Osteoblast (primary cell): ENCODE measurements at regions not wholly inside any gene's neighbourhood (a gene's known extent, or its start where the extent isn't known, plus 50 kb on each side); places are given as distances from the start of the nearest gene placed in this dataset.
A peak's percentile ranks its signal among the peaks of the same experiment; 100 is the strongest.

ENCODE experiments used
- DNase-seq: peaks from one replicate; pipeline ENCODE4 v3.0.0; 2011; ENCODE audit warnings: low spot score, mixed read lengths; ENCODE audit not compliant: insufficient read length; ENCODE audit errors: missing footprints
- H2AFZ ChIP-seq: 2 replicates; pipeline ENCODE4 v1.6.0; 2011; ENCODE audit warnings: mild to moderate bottlenecking, low read length
- H3K27ac ChIP-seq: 2 replicates; pipeline ENCODE4 v1.5.1; 2011; ENCODE audit warnings: mild to moderate bottlenecking, low read depth, low read length, moderate library complexity
- H3K27me3 ChIP-seq: 2 replicates; pipeline ENCODE4 v1.6.0; 2012; ENCODE audit warnings: mild to moderate bottlenecking, control low read depth, inconsistent platforms, low read length, moderate library complexity; ENCODE audit not compliant: insufficient read depth
- H3K36me3 ChIP-seq: 2 replicates; pipeline ENCODE4 v1.5.1; 2011; ENCODE audit warnings: mild to moderate bottlenecking, low read length, control low read depth, moderate library complexity; ENCODE audit not compliant: insufficient read depth
- H3K4me1 ChIP-seq: 2 replicates; pipeline ENCODE4 v1.5.1; 2011; ENCODE audit warnings: mild to moderate bottlenecking, low read length, control low read depth, moderate library complexity; ENCODE audit not compliant: insufficient read depth
- H3K4me2 ChIP-seq: 2 replicates; pipeline ENCODE4 v1.6.0; 2011; ENCODE audit warnings: mild to moderate bottlenecking, low read length; ENCODE audit not compliant: insufficient read depth
- H3K4me3 ChIP-seq: fragments of 200-600 bp; sonication (generic); 3 replicates; pipeline ENCODE4 v1.5.1; 2012; ENCODE audit warnings: mild to moderate bottlenecking, low read length, inconsistent platforms; ENCODE audit not compliant: insufficient read depth
- H3K79me2 ChIP-seq: 2 replicates; pipeline ENCODE4 v1.6.0; 2012; ENCODE audit warnings: mild to moderate bottlenecking, low read length, control low read depth, inconsistent platforms; ENCODE audit not compliant: insufficient read depth
- H3K9me3 ChIP-seq: 2 replicates; pipeline ENCODE4 v1.5.1; 2011; ENCODE audit warnings: low read depth, low read length, control low read depth
- H4K20me1 ChIP-seq: 2 replicates; pipeline ENCODE4 v1.6.0; 2012; ENCODE audit warnings: mild to moderate bottlenecking, low read length, control low read depth; ENCODE audit not compliant: insufficient read depth
- CTCF ChIP-seq: IDR thresholded peaks from 2 replicates; pipeline ENCODE4 v1.5.1; 2011; ENCODE audit warnings: mild to moderate bottlenecking, low read depth, low read length, moderate library complexity; ENCODE audit errors: extremely low read depth

DNA sequence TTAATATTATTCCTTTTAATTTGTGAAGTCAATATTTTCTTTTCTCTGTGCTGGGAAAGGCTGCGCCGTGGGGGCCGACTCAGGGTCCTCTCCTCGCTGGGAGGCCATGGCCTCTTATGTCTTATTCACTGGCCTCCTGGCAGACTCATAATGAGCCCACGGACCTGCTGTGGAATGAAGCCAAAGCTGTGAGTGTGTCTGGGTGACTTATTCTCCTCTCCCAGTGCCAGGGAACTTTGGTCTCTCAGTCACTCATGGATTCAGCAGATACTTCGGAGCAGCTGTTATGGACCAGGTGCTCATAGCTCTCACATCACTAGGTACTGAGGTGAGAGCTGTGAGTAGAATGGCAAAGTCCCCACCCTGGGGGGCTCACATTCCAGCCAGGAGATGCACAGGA is 297.6 kb downstream of the CDH26 start:
- peaks cover 15% of the 10 kb centered on the region for H3K4me1 ChIP-seq
- H3K36me3 ChIP-seq = no peaks in the 10 kb centered on the region
- no peak overlapping the region for H3K4me2 ChIP-seq
- H3K9me3 ChIP-seq = no peaks in the 10 kb centered on the region
- H4K20me1 ChIP-seq = no peaks in the 10 kb centered on the region
- DNase-seq = peak; percentile 85
- TF ChIP-seq CTCF = no peak
- no peak overlapping the region for H3K27ac ChIP-seq
- no peaks in the 10 kb centered on the region for H3K27me3 ChIP-seq
- no peak overlapping the region for H2AFZ ChIP-seq
- H3K79me2 ChIP-seq = no peaks in the 10 kb centered on the region
- no peak overlapping the region for H3K4me3 ChIP-seq

- no peak for DNase-seq
- H3K79me2 ChIP-seq = no peaks in the 10 kb centered on the region
- TF ChIP-seq CTCF = no peak
- no peak overlapping the region for H2AFZ ChIP-seq
- peaks cover 15% of the 10 kb centered on the region for H3K4me1 ChIP-seq
- H4K20me1 ChIP-seq = no peaks in the 10 kb centered on the region
- no peak overlapping the region for H3K27ac ChIP-seq
- H3K36me3 ChIP-seq = no peaks in the 10 kb centered on the region
- no peaks in the 10 kb centered on the region for H3K9me3 ChIP-seq
- no peaks in the 10 kb centered on the region for H3K27me3 ChIP-seq
- H3K4me3 ChIP-seq = no peak overlapping the region
- H3K4me2 ChIP-seq = no peak overlapping the region
Measured at GRCh38 chr20:60256811-60257210, 298.6 kb downstream of the CDH26 start.

DNA sequence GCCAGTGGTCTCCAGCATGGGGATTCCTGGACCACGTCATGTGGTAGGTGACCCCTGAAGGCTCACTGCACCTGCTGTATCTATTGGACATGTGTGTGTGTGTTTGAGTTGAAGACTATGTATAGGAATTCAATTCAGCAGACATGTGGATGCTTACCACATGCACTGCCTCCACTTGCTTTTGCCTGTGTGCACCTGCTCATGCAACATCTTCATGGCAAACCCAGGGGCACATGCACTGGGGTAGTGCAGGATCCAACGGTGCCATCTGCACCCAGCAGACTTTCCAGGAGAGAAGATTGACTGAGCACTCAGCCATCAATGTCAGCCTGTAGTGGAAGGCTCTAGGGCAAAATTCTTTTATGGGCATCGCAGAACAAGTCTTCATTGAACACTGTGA is 299.4 kb downstream of the CDH26 start:
- Histone ChIP-seq H3K4me3 (no peak overlapping the region), H3K4me1 (peaks cover 15% of the 10 kb centered on the region), H3K27me3 (no peaks in the 10 kb centered on the region), H3K79me2 (no peaks in the 10 kb centered on the region), H3K9me3 (no peaks in the 10 kb centered on the region), H3K36me3 (no peaks in the 10 kb centered on the region), H2AFZ (no peak overlapping the region), H3K4me2 (no peak overlapping the region), H4K20me1 (no peaks in the 10 kb centered on the region), H3K27ac (no peak overlapping the region)
- DNase-seq = no peak
- no peak for TF ChIP-seq CTCF

DNA sequence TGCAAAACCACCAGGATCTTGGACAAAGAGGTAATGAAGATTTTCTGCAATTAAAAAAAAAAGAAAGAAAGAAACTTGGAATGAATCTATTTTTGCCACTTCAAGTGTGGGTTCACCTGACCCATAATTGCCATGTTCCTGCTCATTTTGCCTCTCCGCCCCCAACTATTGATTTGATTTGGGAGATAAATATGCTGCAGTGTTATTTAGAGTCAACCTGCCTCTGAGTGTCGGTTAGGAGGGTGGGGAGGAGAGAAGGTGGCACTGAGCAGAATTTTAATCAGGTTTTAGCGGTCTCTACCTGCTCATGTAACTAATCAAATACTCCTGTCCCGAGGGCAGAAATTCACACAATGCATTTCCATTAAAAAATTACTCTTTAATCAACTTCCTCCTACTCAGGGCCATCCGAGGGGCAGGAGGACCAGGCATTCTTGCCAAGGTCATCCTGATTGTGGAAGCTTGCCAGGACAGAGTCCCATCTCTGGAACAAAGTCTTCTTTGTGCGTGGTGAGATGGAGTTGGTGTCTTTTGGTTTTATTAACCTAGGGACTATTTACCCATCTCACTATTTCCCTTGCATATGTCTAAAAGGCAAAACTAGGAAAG is 300.1 kb downstream of the CDH26 start:
- no peaks in the 10 kb centered on the region for H4K20me1 ChIP-seq
- no peak for DNase-seq
- peaks cover 15% of the 10 kb centered on the region for H3K4me1 ChIP-seq
- no peak overlapping the region for H3K4me2 ChIP-seq
- TF ChIP-seq CTCF = no peak
- H3K9me3 ChIP-seq = no peaks in the 10 kb centered on the region
- H3K4me3 ChIP-seq = no peak overlapping the region
- H3K79me2 ChIP-seq = no peaks in the 10 kb centered on the region
- no peaks in the 10 kb centered on the region for H3K36me3 ChIP-seq
- H3K27me3 ChIP-seq = no peaks in the 10 kb centered on the region
- H3K27ac ChIP-seq = no peak overlapping the region
- no peak overlapping the region for H2AFZ ChIP-seq
